T47D (cell line): ENCODE measurements at regions not wholly inside any gene's neighbourhood (a gene's known extent, or its start where the extent isn't known, plus 50 kb on each side); places are given as distances from the start of the nearest gene placed in this dataset.
"Not testable (repeated sequence)": the region's sequence is repeated elsewhere in the genome, so short reads cannot be mapped to it uniquely, and the experiment has no call there.

Experiments used
- DNase-seq, 2 experiments: peaks; one replicate each; pipeline versions ENCODE4 v3.0.0 to v3.0.0-alpha.2; 2011 to 2012; ENCODE audit warnings: low read depth in 1 of 2, low spot score in 1 of 2
- JUND ChIP-seq: IDR thresholded peaks from 2 replicates; pipeline ENCODE4 v1.6.1; 2012; ENCODE audit warnings: low read depth
- in situ Hi-C: cut with HindIII; loops from 2 replicates; pipeline ENCODE4 v1.10.0; 2016; ENCODE audit warnings: low sequenced_read_pairs, low pct_unique_long_range_greater_than_20kb

DNA sequence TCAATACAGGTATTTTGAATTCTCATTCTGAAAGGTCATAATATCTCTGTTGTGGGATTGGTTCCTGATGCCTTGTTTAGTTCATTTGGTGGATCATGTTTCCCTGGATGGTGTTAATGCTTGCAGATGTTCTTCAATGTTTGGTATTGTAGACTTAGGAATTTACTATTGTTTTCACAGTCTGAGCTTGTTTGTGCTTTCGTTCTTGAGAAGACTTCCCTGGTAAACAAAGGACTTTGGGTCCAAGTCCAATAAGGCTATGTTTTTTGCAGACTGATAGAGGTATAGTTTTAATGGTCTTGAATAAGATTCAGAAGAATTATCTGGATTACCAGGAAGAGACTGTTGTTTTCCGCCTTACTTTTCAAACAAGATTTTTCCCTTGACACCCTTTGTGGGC is 1646.3 kb downstream of the AMY1C start:
- no peak for DNase-seq
- in situ Hi-C loops: no loop called here
- no peak for TF ChIP-seq JUND

DNA sequence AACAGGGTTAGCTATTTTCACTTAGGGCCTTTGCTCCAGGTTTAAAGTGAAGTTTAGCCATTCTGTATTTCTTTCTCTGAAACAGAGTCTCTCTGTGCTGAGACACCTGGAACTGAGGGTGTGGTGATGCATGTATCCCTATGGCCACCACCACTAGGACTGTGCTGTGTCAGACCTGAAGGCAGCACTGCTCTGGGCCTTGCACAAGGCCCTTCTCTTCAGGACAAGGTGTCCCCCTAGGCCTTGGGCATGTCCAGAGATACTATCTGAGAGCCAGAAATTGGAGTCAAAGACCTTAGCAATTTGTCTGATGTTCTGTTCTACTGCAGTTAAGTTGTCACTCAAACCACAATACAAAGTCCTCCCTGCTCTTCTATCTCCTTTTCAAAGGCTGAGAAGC is 1649.2 kb downstream of the AMY1C start:
- DNase-seq: no peak
- TF ChIP-seq JUND: no peak
- in situ Hi-C loops: no loop called here

DNA sequence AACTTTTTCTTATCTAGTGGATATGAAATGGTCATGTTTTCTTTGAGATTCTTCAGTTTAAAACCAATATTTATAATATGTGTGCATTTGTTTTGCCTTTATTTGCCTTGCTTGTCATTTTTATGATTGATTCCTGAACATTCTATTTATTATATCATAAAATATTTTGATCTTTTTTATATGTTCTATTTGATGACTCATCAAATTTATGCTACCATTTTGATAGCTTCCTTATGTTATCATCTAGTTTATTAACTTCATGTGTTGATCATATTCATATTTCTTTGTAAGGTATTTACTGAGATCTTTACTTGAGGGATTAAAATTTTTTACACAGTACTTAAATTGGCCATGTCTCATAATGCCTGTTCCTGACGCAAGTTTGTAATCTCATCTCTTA is 1650.0 kb downstream of the AMY1C start:
- in situ Hi-C loops: no loop called here
- no peak for TF ChIP-seq JUND
- DNase-seq: no peak

DNA sequence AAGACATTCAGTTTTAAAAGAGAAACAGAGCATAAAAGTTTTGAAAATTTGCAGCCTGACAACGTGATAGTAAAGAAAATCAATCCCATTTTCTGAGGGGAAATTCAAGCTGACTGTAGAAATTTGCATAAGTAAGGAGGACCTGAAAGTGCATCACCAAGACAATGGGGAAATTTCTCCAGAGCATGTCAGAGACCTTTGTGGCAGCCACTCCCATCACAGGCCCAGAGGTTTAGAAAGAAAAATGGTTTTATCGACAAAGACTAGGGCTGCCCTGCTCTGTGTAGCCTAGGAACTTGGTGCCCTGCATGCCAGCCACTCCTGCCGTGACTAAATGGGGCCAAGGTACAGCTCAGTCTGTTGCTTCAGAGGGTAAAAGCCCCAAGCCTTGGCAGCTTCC is 1640.2 kb upstream of the PRMT6 start:
- in situ Hi-C loops: no loop called here
- no peak for TF ChIP-seq JUND

DNA sequence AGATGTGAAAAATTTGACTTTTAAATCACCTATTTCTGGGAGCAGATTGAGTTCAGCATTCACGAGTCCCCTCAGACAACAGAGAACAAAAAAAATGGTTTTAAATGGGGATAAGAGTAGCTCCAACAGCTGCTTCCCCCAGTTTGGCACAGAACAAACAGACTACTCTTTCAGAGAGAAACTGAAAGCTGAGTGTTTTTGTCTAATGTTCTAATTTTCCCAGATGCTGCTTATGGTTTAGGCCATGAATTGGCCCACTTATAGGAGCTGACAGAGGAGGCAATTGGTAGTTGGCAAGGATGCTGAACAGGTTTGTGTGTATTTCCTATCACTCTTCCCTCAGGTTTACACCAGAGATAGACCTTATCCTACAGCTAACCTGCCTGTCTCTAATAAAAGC is 1637.4 kb upstream of the PRMT6 start:
- DNase-seq: no peak
- no peak for TF ChIP-seq JUND
- in situ Hi-C loops: no loop called here

More for the DNA sequence above, 1640.2 kb upstream of the PRMT6 start:
- no peak for DNase-seq

DNA sequence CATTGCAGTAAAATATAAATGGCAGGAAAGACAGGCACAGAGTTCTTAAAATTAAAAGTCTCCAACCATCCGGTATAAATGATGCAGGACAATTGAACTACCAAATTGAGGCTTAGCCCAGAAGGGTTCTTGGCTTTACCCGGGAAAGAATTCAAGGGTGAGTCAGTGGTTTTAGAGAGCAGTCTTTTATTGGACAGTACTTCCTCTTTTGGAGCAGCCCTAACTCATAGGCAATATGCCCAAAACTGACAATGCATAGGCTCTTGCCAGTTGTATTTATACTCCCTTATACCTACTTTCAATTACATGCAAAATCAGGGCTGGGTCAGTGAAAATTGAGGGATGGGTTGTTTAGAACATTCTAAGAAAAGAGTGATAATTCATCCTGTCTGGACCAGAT is 1628.9 kb upstream of the PRMT6 start:
- DNase-seq: no peak
- no peak for TF ChIP-seq JUND
- in situ Hi-C loops: no loop called here

DNA sequence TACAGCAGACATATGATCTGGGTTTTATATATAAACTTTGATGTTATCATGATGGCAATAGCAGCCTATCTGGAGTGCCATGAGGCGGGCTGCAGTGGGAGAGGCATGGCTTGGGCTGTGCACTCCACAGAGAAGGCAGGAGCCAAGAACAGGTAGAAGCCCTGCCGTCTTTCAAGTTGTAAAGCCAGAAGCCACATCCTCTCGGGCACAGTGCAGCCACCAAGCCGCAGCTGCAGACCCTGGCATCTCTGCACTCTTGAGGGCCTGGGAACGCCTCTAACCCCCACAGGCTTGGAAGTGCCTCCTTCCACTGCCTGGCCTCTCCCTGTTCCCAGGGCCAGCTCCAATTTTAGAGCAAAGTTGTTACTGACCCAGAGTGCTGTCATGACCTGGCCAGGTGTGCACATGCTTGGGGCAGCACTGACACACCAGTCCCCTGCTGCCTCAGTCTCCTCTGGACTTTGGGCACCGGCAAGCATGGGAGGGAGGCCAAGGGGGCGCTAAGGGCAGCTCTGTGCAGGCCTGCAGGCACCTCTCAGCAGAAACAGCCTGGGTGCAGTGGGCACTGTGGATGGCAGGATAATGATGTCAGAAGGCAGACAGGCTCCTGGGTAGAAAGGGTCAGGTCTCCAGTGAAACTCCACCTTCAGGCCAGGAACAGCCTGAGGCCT is 1619.8 kb upstream of the PRMT6 start:
- DNase-seq: no peak
- in situ Hi-C loops: no loop called here
- TF ChIP-seq JUND: no peak

DNA sequence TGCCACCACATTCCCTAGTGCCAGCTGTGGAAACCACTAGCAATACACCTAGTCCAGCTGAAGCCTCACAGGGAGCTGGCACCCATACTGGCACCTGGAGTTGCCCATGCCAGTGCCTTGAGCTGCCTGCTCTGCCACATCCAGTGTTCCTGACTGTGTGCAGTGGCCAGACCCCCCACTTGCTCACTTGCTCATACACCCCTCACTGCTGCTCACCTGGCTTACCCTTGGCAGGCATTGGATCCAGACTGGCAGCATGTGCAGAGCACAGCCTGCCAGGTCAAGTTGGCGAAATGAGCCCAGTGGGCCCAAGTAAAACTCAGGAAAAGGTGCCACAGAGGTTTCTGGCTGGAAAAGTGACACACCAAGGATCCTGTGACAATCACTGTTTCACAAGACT is 1618.6 kb upstream of the PRMT6 start:
- in situ Hi-C loops: no loop called here
- DNase-seq: no peak
- TF ChIP-seq JUND: no peak

DNA sequence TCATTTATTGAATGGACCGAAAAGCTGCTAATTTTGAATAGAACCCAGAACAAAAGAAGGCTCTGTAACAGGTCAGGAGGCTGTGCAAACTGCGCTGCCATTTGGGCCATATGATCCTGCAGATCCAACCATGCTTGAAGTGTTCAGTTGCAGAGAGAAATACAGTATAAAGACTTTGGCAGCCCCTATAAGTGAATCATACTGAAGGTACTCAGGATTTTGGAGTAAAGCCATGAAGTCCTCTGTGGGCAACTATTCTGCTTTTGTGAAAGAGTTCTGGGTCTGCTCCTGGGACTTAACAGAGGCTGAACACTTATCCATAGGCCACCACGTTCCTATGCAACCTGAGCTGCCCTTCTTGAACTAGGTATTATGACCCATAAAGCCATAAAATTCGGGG is 1613.6 kb upstream of the PRMT6 start:
- no peak for DNase-seq
- TF ChIP-seq JUND: no peak
- in situ Hi-C loops: no loop called here

DNA sequence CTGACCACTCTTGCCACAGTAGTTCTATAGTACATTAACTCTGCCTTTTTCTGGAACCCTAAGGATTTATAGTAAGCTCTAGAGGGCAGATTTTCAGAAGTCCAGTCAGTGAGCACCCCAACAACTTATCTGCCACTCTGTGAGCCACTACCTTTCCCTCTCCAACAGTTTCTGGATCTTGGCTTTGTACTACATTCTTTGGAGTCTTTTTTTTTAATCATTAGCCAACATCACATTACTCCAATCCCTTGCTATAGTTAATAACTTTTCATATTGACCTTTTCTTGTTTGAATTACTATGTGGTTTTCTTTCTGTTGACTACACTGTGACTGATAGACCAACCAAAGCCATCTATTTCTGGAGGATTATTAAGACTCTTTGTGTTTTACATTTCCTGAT is 1596.7 kb upstream of the PRMT6 start:
- in situ Hi-C loops: no loop called here
- no peak for DNase-seq
- no peak for TF ChIP-seq JUND

DNA sequence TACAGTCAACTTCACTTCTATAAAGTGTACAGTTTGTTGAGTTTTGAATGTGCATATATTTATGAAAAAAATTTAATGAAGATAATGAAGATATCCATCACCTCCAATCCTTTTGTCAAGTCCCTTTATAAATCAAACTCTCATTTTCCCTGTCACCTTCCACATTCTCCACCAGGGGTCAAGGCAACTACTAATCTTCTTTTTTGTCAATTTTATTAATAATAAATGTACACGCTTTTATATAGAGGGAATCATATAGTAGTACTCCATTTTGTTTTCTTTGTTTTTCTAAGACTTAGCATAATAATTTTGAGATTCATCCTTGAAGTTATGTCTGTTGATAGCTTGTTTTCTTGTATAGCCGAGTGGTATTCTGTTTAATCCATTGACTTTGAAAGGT is 1594.2 kb upstream of the PRMT6 start:
- no peak for DNase-seq
- no peak for TF ChIP-seq JUND
- in situ Hi-C loops: no loop called here

DNA sequence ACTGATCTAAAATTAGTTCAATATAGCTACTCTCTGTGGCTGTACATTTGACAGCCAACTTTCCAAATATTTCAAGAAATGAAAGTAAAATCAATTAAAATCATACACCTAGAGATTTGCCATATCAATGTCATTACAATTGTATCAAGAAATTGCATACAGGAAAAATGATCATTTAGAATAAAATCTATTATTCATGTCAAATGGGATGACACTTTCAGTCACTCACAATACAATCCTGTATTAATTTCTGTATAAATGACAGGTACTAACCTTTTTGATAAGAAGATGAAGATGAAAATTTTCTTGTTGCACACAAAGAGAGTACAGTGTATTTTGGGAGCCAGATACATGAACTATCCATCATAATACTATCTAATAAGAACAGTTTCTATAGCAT is 1588.9 kb upstream of the PRMT6 start:
- DNase-seq: no peak
- in situ Hi-C loops: no loop called here
- no peak for TF ChIP-seq JUND

DNA sequence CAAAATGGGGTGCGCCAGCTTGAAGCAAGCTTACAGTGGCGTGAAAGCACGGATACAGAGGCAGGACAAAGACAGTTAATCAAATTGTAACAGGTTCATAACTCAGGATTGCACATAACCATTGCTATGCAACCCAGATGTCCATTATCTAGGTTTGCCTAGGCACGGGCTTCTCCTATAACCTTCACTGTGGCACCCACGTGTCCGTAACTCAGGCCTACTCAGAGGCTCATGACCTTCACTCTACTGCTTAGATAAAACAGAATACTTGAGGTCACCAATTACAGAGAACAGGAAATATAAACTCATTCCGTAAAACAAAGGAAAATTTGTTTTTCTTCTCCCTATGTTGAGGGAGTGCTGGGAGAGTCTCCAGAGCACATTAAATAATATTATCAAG is 1585.9 kb upstream of the PRMT6 start:
- in situ Hi-C loops, DNase-seq: not testable (repeated sequence)

DNA sequence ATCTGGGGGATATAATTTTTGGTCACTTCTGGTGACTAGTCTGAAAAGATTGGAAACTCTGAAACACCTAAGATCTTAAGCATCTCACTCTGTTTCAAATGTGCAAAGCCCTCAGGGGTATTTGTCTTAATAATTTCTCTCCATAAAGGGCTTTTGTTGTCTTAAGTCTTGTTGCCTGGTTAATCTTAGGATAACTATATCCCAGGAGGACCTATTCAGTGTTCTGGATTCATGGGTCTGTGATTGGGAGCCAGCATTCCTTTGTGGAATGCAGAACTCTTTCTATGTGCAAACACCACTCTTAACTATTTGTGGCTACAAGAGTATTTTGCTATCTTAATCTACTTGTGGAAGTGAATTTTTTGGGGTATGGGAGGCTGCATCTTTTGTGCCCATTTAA is 1573.0 kb upstream of the PRMT6 start:
- in situ Hi-C loops: no loop called here
- no peak for DNase-seq
- TF ChIP-seq JUND: no peak
